ENCODE measurements at regions not wholly inside any gene's neighbourhood (a gene's known extent, or its start where the extent isn't known, plus 50 kb on each side); places are given as distances from the start of the nearest gene placed in this dataset.

GRCh38 chr2:221034026-221034701 is 537.9 kb downstream of the EPHA4 start:
- TF ChIP-seq ZFX (CRISPR knock-in tag; IDR thresholded peaks at IDR 0.05) (no peak), POLR2A (conservative IDR thresholded peaks at IDR 0.05) (no peak), ZSCAN29 (IDR thresholded peaks at IDR 0.05) (no peak), CTCF (IDR thresholded peaks at IDR 0.05 in 2 of 3, conservative IDR thresholded peaks at IDR 0.05 in 1 of 3; ENCODE audit: insufficient read depth in 2 of 3, low read depth in 1 of 3, low read length in 3 of 3) (no peak), RBBP5 (IDR thresholded peaks at IDR 0.05; ENCODE audit: borderline replicate concordance, insufficient read depth, low read length, poor library complexity, severe bottlenecking) (no peak), POLR2AphosphoS5 (IDR thresholded peaks at IDR 0.05; ENCODE audit: control insufficient read depth, insufficient read depth, low read depth, low read length) (no peak)

All from K562 (cell line).